Prostate gland (tissue), 2 donors: ENCODE measurements at regions not wholly inside any gene's neighbourhood (a gene's known extent, or its start where the extent isn't known, plus 50 kb on each side); places are given as distances from the start of the nearest gene placed in this dataset.

Experiments
- DNase-seq: peaks from one replicate; pipeline ENCODE4 v3.0.0-alpha.2; 2019; ENCODE audit warnings: low spot score
- H3K27ac ChIP-seq, 2 donors: fragments of 200-600 bp; sonication (generic); 2 replicates each; pipeline ENCODE4 v1.5.1; 2017 to 2019
- H3K27me3 ChIP-seq: fragments of 200-600 bp; sonication (generic); replicated peaks from 2 replicates; pipeline ENCODE4 v1.5.1; 2019; ENCODE audit not compliant: insufficient read depth
- H3K36me3 ChIP-seq, 2 donors: fragments of 200-600 bp; sonication (generic); 1 replicate in 1 of 2; 2 replicates in 1 of 2; pipeline versions ENCODE4 v1.5.1 to v1.8.1; 2017 to 2019
- H3K4me1 ChIP-seq: fragments of 200-600 bp; sonication (generic); replicated peaks from 2 replicates; pipeline ENCODE4 v1.5.1; 2019
- H3K4me3 ChIP-seq, 2 donors: fragments of 200-600 bp; sonication (generic); 2 replicates each; pipeline ENCODE4 v1.5.1; 2017 to 2019
- H3K9me3 ChIP-seq: fragments of 200-600 bp; sonication (generic); 2 replicates; pipeline ENCODE4 v1.5.1; 2017
- CTCF ChIP-seq, 4 experiments: fragments of 200-600 bp in 2 of 4; fragments of 450-650 bp in 2 of 4; sonication (generic) in 2 of 4; IDR thresholded peaks; 1 replicate in 3 of 4; 2 replicates in 1 of 4; pipeline ENCODE4 v1.5.1; 2016 to 2019; ENCODE audit warnings: antibody characterized with exemption in 4 of 4, mild to moderate bottlenecking in 2 of 4, moderate library complexity in 2 of 4
- POLR2A ChIP-seq: fragments of 450-650 bp; IDR thresholded peaks from one replicate; pipeline ENCODE4 v1.6.1; 2016; ENCODE audit warnings: antibody characterized with exemption, mild to moderate bottlenecking
- POLR2AphosphoS5 ChIP-seq: sonication (generic); formaldehyde crosslinking; IDR thresholded peaks from one replicate; pipeline ENCODE4 v1.6.1; 2017; ENCODE audit warnings: antibody characterized with exemption
- WGBS: methylation state at CpG from one replicate; pipeline ENCODE4 v1.1.5; 2018; 5-methylcytosine and 5-hydroxymethylcytosine counted together
- intact Hi-C: fragments of 100-400 bp; cut with DNase I; formaldehyde crosslinking; loops from one replicate; pipeline ENCODE4 v1.14.2; 2022

- WGBS: 47% methylated on average over 4 of the region's 4 CpGs
- DNase-seq: no peak
- intact Hi-C loops: no loop called here
Observed at GRCh38 chr14:34106310-34106709, 155.4 kb upstream of the EGLN3 start.

GRCh38 chr14:34104489-34105397, 153.9 kb upstream of the EGLN3 start:
- Histone ChIP-seq H3K4me1 (no peaks in the 10 kb centered on the region), H3K27ac (no peak overlapping the region), H3K9me3 (no peaks in the 10 kb centered on the region), H3K36me3 (no peaks in the 10 kb centered on the region), H3K4me3 (no peak overlapping the region), H3K27me3 (no peaks in the 10 kb centered on the region)
- intact Hi-C loops: no loop called here
- WGBS: 77% methylated on average over 8 of the region's 8 CpGs
- no peak for DNase-seq
- TF ChIP-seq POLR2AphosphoS5: no peak
- no peak for TF ChIP-seq POLR2A
- TF ChIP-seq CTCF (IDR thresholded peaks at IDR 0.05): no peak

More at GRCh38 chr14:34106310-34106709, 155.4 kb upstream of the EGLN3 start:
- no peaks in the 10 kb centered on the region for H3K4me1 ChIP-seq
- H3K9me3 ChIP-seq: no peaks in the 10 kb centered on the region
- TF ChIP-seq CTCF (IDR thresholded peaks at IDR 0.05) (no peak), POLR2A (no peak), POLR2AphosphoS5 (no peak)
- no peaks in the 10 kb centered on the region for H3K36me3 ChIP-seq
- H3K27ac ChIP-seq: no peak overlapping the region
- H3K4me3 ChIP-seq: no peak overlapping the region
- H3K27me3 ChIP-seq: no peaks in the 10 kb centered on the region

GRCh38 chr14:34103176-34103575, 152.3 kb upstream of the EGLN3 start:
- Histone ChIP-seq H3K27ac (no peak overlapping the region), H3K36me3 (no peaks in the 10 kb centered on the region), H3K4me3 (no peak overlapping the region), H3K27me3 (no peaks in the 10 kb centered on the region), H3K9me3 (no peaks in the 10 kb centered on the region), H3K4me1 (no peaks in the 10 kb centered on the region)
- WGBS: 95% methylated on average over 4 of the region's 4 CpGs
- no peak for DNase-seq
- no peak for TF ChIP-seq POLR2A
- TF ChIP-seq CTCF (IDR thresholded peaks at IDR 0.05): no peak
- no peak for TF ChIP-seq POLR2AphosphoS5
- intact Hi-C loops: no loop called here

DNA sequence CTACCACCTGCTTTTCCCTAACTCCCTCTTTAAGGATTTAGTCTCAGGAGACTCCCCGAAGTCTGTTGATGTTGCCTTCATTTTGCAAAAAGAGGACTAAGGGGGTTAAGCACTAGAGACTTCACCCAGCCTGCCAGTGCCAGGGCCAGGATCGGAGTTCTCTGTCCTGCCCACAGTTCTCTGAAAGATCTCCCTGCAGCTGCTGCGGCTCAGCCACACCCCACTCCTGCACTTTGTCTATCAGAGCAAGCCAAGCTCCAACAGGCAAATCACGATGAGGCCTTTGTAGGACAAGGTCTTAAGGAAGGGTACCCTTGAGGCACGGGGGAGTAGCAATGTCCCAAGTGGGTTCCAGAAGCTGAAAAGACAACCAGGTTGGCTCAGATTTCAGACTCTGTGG, 148.8 kb upstream of the EGLN3 start:
- H3K36me3 ChIP-seq: no peaks in the 10 kb centered on the region
- no peaks in the 10 kb centered on the region for H3K9me3 ChIP-seq
- H3K4me3 ChIP-seq: no peak overlapping the region
- no peak for DNase-seq
- WGBS: 80% methylated on average over 5 of the region's 5 CpGs
- TF ChIP-seq POLR2AphosphoS5: no peak
- TF ChIP-seq CTCF (IDR thresholded peaks at IDR 0.05): no peak
- no peak for TF ChIP-seq POLR2A
- no peaks in the 10 kb centered on the region for H3K4me1 ChIP-seq
- intact Hi-C loops: loop anchor here (2.0 to 10.0 kb wide), 3 partner anchors 145 to 1525 kb away; partner anchors contain the start of gene EGLN3
- H3K27me3 ChIP-seq: no peaks in the 10 kb centered on the region
- no peak overlapping the region for H3K27ac ChIP-seq

DNA sequence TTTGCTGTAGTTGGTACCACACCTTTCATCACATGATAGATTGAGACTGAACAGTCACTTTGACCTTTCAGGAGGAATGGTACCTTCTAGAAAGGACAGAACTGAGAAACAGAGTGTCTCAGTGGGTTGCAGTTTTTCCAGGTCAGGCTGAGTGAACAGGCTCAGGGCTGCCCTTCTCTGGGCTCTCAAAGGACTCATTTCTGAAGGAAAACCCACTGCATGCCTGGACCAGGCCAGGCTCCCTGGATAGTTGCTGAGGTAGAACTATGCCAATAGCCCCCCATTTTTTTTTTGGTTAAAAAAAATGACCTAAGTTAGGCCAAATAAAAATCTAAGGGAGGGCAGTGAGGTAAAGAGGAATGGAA, 148.1 kb upstream of the EGLN3 start:
- Histone ChIP-seq H3K4me3 (no peak overlapping the region), H3K4me1 (no peaks in the 10 kb centered on the region), H3K27me3 (no peaks in the 10 kb centered on the region), H3K36me3 (no peaks in the 10 kb centered on the region), H3K9me3 (no peaks in the 10 kb centered on the region), H3K27ac (no peak overlapping the region)
- TF ChIP-seq POLR2A (no peak), CTCF (IDR thresholded peaks at IDR 0.05) (no peak), POLR2AphosphoS5 (no peak)
- intact Hi-C loops: loop anchor here (2.0 to 10.0 kb wide), 3 partner anchors 144 to 1524 kb away; partner anchors contain the start of gene EGLN3
- DNase-seq: no peak
